ENCODE measurements at regions not wholly inside any gene's neighbourhood (a gene's known extent, or its start where the extent isn't known, plus 50 kb on each side); places are given as distances from the start of the nearest gene placed in this dataset.

DNA sequence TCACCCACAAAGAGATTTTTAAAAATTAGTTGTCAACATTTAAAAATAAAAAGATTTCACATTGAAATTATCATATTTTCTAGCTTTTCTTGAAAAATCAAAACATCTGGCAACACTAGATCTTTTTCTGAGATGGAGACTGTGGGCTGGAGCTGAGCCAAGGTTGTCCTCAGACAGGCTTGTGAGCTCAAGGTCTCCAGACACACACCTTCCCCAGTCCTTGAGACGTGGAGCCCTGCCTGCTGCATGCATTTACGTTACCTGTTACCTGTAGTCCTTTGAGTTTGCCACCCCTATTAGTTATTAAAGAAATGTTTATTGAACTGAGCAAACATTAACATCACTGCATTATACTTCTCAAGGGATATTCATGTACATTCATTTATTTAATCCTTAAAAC lies 87.5 kb upstream of the TLE1 start:
- TF ChIP-seq, protein P1, sequence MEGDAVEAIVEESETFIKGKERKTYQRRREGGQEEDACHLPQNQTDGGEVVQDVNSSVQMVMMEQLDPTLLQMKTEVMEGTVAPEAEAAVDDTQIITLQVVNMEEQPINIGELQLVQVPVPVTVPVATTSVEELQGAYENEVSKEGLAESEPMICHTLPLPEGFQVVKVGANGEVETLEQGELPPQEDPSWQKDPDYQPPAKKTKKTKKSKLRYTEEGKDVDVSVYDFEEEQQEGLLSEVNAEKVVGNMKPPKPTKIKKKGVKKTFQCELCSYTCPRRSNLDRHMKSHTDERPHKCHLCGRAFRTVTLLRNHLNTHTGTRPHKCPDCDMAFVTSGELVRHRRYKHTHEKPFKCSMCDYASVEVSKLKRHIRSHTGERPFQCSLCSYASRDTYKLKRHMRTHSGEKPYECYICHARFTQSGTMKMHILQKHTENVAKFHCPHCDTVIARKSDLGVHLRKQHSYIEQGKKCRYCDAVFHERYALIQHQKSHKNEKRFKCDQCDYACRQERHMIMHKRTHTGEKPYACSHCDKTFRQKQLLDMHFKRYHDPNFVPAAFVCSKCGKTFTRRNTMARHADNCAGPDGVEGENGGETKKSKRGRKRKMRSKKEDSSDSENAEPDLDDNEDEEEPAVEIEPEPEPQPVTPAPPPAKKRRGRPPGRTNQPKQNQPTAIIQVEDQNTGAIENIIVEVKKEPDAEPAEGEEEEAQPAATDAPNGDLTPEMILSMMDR (IDR thresholded peaks at IDR 0.05; ENCODE audit: control insufficient read depth, insufficient read depth, low read depth, low read length, missing control alignments), result no peak
- DNase-seq (ENCODE audit: low read depth), result no peak
- no peak overlapping the region for H3K4me3 ChIP-seq (ENCODE audit: control insufficient read depth, low read depth, low read length)

DNA sequence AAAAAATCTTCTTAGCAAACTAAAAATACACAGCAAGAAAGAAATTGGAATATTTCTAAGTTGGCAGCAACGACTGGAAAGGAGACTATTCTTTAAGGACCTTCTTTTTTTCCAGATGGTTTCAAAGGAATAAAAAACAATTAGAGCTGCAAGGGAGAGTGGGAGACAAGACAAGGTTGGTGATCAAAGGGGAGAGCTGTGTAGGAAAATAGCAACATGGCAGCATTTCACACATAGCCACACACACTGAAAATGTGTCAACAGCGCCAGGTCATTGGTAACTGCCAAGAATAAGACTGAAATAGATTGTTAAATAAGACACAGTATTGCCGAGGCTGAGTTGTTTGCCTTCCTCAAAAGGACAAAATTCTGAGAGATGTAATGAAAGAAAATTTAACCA lies 88.1 kb upstream of the TLE1 start:
- no peak overlapping the region for H3K4me3 ChIP-seq (ENCODE audit: control insufficient read depth, low read depth, low read length)
- TF ChIP-seq, protein P1 (IDR thresholded peaks at IDR 0.05; ENCODE audit: control insufficient read depth, insufficient read depth, low read depth, low read length, missing control alignments), result no peak
- DNase-seq (ENCODE audit: low read depth), result no peak

DNA sequence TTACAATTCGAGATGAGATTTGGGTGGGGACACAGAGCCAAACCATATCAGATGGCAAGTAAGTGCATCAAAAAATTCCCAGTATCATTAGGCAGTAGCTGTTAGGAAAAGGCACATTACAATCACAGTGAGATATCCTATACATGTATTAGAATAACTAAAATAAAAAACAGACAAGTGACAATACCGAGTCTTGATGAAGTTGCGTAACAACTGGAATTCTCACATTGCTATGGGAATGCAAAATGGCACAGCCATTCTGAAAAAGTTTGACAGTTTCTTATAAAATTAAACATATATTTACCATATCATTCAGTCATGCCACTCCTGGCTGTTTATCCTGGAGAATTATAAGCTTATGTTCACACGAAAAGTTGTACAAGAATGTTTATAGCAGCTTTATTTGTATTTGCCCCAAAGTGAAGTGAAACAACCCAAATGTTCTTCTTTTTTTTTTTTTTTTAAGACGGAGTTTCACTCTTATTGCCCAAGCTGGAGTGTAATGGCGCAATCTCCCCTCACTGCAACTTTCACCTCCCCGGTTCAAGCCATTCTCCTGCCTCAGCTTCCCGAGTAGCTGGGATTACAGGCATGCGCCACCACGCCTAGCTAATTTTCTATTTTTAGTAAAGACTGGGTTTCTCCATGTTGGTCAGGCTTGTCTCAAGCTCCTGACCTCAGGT lies 93.1 kb upstream of the TLE1 start:
- TF ChIP-seq, protein P1 (IDR thresholded peaks at IDR 0.05; ENCODE audit: control insufficient read depth, insufficient read depth, low read depth, low read length, missing control alignments), result no peak
- no peak for DNase-seq (ENCODE audit: low read depth)
- no peak overlapping the region for H3K4me3 ChIP-seq (ENCODE audit: control insufficient read depth, low read depth, low read length)

DNA sequence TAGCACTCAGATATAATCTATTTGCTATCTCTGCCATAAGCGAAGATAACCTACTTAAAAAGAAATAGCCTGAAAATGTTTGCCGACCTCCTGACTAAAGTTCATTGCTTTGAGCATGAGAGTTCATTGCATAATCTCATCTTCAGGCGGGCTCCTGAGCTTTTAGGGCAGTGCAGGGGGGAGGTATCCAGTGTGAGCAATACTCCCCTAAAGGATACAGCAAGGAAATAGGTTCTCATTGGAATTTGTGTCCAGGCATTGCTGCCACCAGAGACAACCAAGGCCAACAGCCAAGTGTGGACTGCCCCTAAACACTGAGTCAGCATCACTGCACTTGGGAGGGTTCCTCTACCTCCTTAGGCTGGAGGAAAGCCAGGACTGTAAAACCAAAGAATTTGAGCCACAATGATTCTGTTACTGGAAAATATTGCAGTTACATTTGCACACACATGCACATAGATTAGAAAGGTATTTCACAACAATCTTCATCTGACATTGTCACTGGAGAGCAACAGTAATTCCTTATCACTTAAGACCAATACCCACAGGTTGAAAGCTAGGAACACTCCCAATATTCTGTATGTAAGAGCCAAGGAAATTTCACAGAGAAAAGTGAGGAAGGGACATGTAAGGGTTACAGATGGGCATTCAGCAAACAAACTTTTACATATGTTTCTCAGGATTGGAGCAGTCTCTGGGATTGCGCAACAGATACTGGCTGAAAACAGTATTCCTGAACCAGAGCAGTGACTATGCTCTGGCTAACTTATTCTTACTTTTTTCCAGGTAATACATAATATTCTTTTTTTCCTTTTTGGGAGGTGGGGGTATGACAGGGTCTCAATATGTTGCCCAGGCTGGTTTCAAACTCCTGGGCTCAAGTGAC lies 98.6 kb upstream of the TLE1 start:
- peak; percentile 97 for DNase-seq (ENCODE audit: low read depth)
- H3K4me3 ChIP-seq (ENCODE audit: control insufficient read depth, low read depth, low read length), result no peak overlapping the region
- TF ChIP-seq, protein P1 (IDR thresholded peaks at IDR 0.05; ENCODE audit: control insufficient read depth, insufficient read depth, low read depth, low read length, missing control alignments), result peak; percentile 25

DNA sequence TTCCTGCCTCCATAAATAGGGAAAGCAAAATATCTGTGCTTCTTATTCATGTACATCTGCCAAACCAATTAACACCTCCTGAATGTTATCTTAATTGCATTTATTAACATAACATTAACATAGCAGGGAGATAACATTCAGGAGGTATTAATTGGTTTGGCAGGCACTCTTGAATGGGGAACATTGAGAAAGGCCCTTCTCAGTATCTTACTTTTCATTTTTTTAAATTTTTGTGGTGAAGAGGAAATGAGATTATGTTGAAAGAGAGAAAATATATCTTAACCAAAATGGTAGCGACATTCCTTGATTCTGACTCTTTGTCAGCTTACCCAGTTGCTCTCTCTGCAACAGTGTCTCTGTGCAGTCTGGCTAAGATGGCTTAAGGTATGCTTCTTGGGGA lies 100.4 kb upstream of the TLE1 start:
- peak; percentile 53 for DNase-seq (ENCODE audit: low read depth)
- H3K4me3 ChIP-seq (ENCODE audit: control insufficient read depth, low read depth, low read length), result no peak overlapping the region
- TF ChIP-seq, protein P1 (IDR thresholded peaks at IDR 0.05; ENCODE audit: control insufficient read depth, insufficient read depth, low read depth, low read length, missing control alignments), result no peak

DNA sequence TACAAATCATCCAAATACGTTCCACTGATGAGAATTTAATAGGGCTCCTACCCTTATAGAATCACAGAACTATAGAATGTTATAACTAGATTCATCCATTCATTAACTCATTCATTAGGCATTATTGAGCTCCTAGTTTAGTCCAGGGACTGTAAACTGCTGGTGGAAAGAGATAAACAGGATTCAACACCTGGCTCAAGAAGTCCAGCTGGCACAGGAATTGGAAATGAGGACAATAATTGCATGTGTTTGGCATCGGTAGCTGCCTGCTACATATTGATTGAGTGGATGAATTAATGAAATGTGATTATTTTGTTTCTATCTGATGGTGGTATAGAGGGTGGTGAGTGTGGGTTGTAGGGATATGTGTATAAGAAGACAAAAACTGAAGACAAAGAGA lies 100.8 kb upstream of the TLE1 start:
- no peak overlapping the region for H3K4me3 ChIP-seq (ENCODE audit: control insufficient read depth, low read depth, low read length)
- DNase-seq (ENCODE audit: low read depth), result no peak
- TF ChIP-seq, protein P1 (IDR thresholded peaks at IDR 0.05; ENCODE audit: control insufficient read depth, insufficient read depth, low read depth, low read length, missing control alignments), result no peak
